ENCODE measurements at regions not wholly inside any gene's neighbourhood (a gene's known extent, or its start where the extent isn't known, plus 50 kb on each side); places are given as distances from the start of the nearest gene placed in this dataset.
A peak's percentile ranks its signal among the peaks of the same experiment; 100 is the strongest.
"Not testable (repeated sequence)": the region's sequence is repeated elsewhere in the genome, so short reads cannot be mapped to it uniquely, and the experiment has no call there.

GRCh38 chr7:53151496-53151895 lies 116.1 kb downstream of the POM121L12 start:
- Histone ChIP-seq H3K9me3 (ENCODE audit: control insufficient read depth, insufficient read depth, low read length) (no peaks in the 10 kb centered on the region), H3K4me1 (ENCODE audit: control insufficient read depth, insufficient read depth, low read length) (no peaks in the 10 kb centered on the region), H3K27me3 (ENCODE audit: control insufficient read depth, insufficient read depth, low read length) (no peaks in the 10 kb centered on the region), H3K4me3 (ENCODE audit: low read depth, low read length) (no peak overlapping the region), H3K9ac (ENCODE audit: low read depth, low read length) (no peak overlapping the region), H3K36me3 (ENCODE audit: control insufficient read depth, insufficient read depth, low read length) (no peaks in the 10 kb centered on the region)

- H3K9me3 ChIP-seq (ENCODE audit: control insufficient read depth, insufficient read depth, low read length); H3K9ac ChIP-seq (ENCODE audit: low read depth, low read length); H3K4me1 ChIP-seq (ENCODE audit: control insufficient read depth, insufficient read depth, low read length); H3K4me3 ChIP-seq (ENCODE audit: low read depth, low read length); H3K36me3 ChIP-seq (ENCODE audit: control insufficient read depth, insufficient read depth, low read length); H3K27me3 ChIP-seq (ENCODE audit: control insufficient read depth, insufficient read depth, low read length): not testable (repeated sequence)
Measured at GRCh38 chr7:53187184-53187583, 151.8 kb downstream of the POM121L12 start.

GRCh38 chr7:53191191-53191695 lies 155.8 kb downstream of the POM121L12 start:
- H3K27me3 ChIP-seq (ENCODE audit: control insufficient read depth, insufficient read depth, low read length), result no peaks in the 10 kb centered on the region
- H3K9me3 ChIP-seq (ENCODE audit: control insufficient read depth, insufficient read depth, low read length), result no peaks in the 10 kb centered on the region

GRCh38 chr7:53191836-53192443 lies 156.5 kb downstream of the POM121L12 start:
- Histone ChIP-seq H3K4me1 (ENCODE audit: control insufficient read depth, insufficient read depth, low read length) (no peaks in the 10 kb centered on the region), H3K9ac (ENCODE audit: low read depth, low read length) (no peak overlapping the region), H3K27me3 (ENCODE audit: control insufficient read depth, insufficient read depth, low read length) (no peaks in the 10 kb centered on the region), H3K36me3 (ENCODE audit: control insufficient read depth, insufficient read depth, low read length) (no peaks in the 10 kb centered on the region), H3K9me3 (ENCODE audit: control insufficient read depth, insufficient read depth, low read length) (no peaks in the 10 kb centered on the region), H3K4me3 (ENCODE audit: low read depth, low read length) (no peak overlapping the region)

More at GRCh38 chr7:53191191-53191695, 155.8 kb downstream of the POM121L12 start:
- no peaks in the 10 kb centered on the region for H3K36me3 ChIP-seq (ENCODE audit: control insufficient read depth, insufficient read depth, low read length)
- H3K4me3 ChIP-seq (ENCODE audit: low read depth, low read length), result no peak overlapping the region
- H3K9ac ChIP-seq (ENCODE audit: low read depth, low read length), result no peak overlapping the region
- no peaks in the 10 kb centered on the region for H3K4me1 ChIP-seq (ENCODE audit: control insufficient read depth, insufficient read depth, low read length)

- H3K36me3 ChIP-seq (ENCODE audit: control insufficient read depth, insufficient read depth, low read length), result no peaks in the 10 kb centered on the region
- no peaks in the 10 kb centered on the region for H3K27me3 ChIP-seq (ENCODE audit: control insufficient read depth, insufficient read depth, low read length)
- no peak overlapping the region for H3K4me3 ChIP-seq (ENCODE audit: low read depth, low read length)
- peaks cover 2% of the 10 kb centered on the region for H3K4me1 ChIP-seq (ENCODE audit: control insufficient read depth, insufficient read depth, low read length)
- H3K9ac ChIP-seq (ENCODE audit: low read depth, low read length), result no peak overlapping the region
- H3K9me3 ChIP-seq (ENCODE audit: control insufficient read depth, insufficient read depth, low read length), result no peaks in the 10 kb centered on the region
Measured at GRCh38 chr7:53205006-53205405, 169.6 kb downstream of the POM121L12 start.

- H3K4me3 ChIP-seq (ENCODE audit: low read depth, low read length), result no peak overlapping the region
- no peaks in the 10 kb centered on the region for H3K27me3 ChIP-seq (ENCODE audit: control insufficient read depth, insufficient read depth, low read length)
- H3K36me3 ChIP-seq (ENCODE audit: control insufficient read depth, insufficient read depth, low read length), result no peaks in the 10 kb centered on the region
- H3K4me1 ChIP-seq (ENCODE audit: control insufficient read depth, insufficient read depth, low read length), result peaks cover 5% of the 10 kb centered on the region
- H3K9me3 ChIP-seq (ENCODE audit: control insufficient read depth, insufficient read depth, low read length), result no peaks in the 10 kb centered on the region
- H3K9ac ChIP-seq (ENCODE audit: low read depth, low read length), result no peak overlapping the region
Measured at GRCh38 chr7:53209129-53209528, 173.7 kb downstream of the POM121L12 start.

GRCh38 chr7:53214463-53214862 lies 179.0 kb downstream of the POM121L12 start:
- Histone ChIP-seq H3K27me3 (ENCODE audit: control insufficient read depth, insufficient read depth, low read length) (peaks cover 12% of the 10 kb centered on the region), H3K9ac (ENCODE audit: low read depth, low read length) (no peak overlapping the region), H3K9me3 (ENCODE audit: control insufficient read depth, insufficient read depth, low read length) (no peaks in the 10 kb centered on the region), H3K4me3 (ENCODE audit: low read depth, low read length) (no peak overlapping the region), H3K36me3 (ENCODE audit: control insufficient read depth, insufficient read depth, low read length) (no peaks in the 10 kb centered on the region), H3K4me1 (ENCODE audit: control insufficient read depth, insufficient read depth, low read length) (peaks cover 5% of the 10 kb centered on the region)

- Histone ChIP-seq H3K27me3 (ENCODE audit: control insufficient read depth, insufficient read depth, low read length) (peaks cover 19% of the 10 kb centered on the region), H3K9me3 (ENCODE audit: control insufficient read depth, insufficient read depth, low read length) (no peaks in the 10 kb centered on the region), H3K4me1 (ENCODE audit: control insufficient read depth, insufficient read depth, low read length) (no peaks in the 10 kb centered on the region), H3K9ac (ENCODE audit: low read depth, low read length) (peak overlapping the region; percentile 47), H3K4me3 (ENCODE audit: low read depth, low read length) (peak overlapping the region; percentile 66), H3K36me3 (ENCODE audit: control insufficient read depth, insufficient read depth, low read length) (no peaks in the 10 kb centered on the region)
Measured at GRCh38 chr7:53218730-53219504, 183.5 kb downstream of the POM121L12 start.

- Histone ChIP-seq H3K27me3 (ENCODE audit: control insufficient read depth, insufficient read depth, low read length) (no peaks in the 10 kb centered on the region), H3K4me3 (ENCODE audit: low read depth, low read length) (no peak overlapping the region), H3K36me3 (ENCODE audit: control insufficient read depth, insufficient read depth, low read length) (no peaks in the 10 kb centered on the region), H3K9me3 (ENCODE audit: control insufficient read depth, insufficient read depth, low read length) (no peaks in the 10 kb centered on the region), H3K9ac (ENCODE audit: low read depth, low read length) (no peak overlapping the region), H3K4me1 (ENCODE audit: control insufficient read depth, insufficient read depth, low read length) (no peaks in the 10 kb centered on the region)
Measured at GRCh38 chr7:53229202-53229601, 193.8 kb downstream of the POM121L12 start.

GRCh38 chr7:53237344-53237913 lies 202.0 kb downstream of the POM121L12 start:
- Histone ChIP-seq H3K4me3 (ENCODE audit: low read depth, low read length) (no peak overlapping the region), H3K9me3 (ENCODE audit: control insufficient read depth, insufficient read depth, low read length) (no peaks in the 10 kb centered on the region), H3K36me3 (ENCODE audit: control insufficient read depth, insufficient read depth, low read length) (no peaks in the 10 kb centered on the region), H3K27me3 (ENCODE audit: control insufficient read depth, insufficient read depth, low read length) (no peaks in the 10 kb centered on the region), H3K9ac (ENCODE audit: low read depth, low read length) (no peak overlapping the region), H3K4me1 (ENCODE audit: control insufficient read depth, insufficient read depth, low read length) (no peaks in the 10 kb centered on the region)

- Histone ChIP-seq H3K9ac (ENCODE audit: low read depth, low read length) (no peak overlapping the region), H3K27me3 (ENCODE audit: control insufficient read depth, insufficient read depth, low read length) (no peaks in the 10 kb centered on the region), H3K36me3 (ENCODE audit: control insufficient read depth, insufficient read depth, low read length) (no peaks in the 10 kb centered on the region), H3K4me1 (ENCODE audit: control insufficient read depth, insufficient read depth, low read length) (no peaks in the 10 kb centered on the region), H3K4me3 (ENCODE audit: low read depth, low read length) (no peak overlapping the region), H3K9me3 (ENCODE audit: control insufficient read depth, insufficient read depth, low read length) (no peaks in the 10 kb centered on the region)
Measured at GRCh38 chr7:53238021-53238605, 202.7 kb downstream of the POM121L12 start.

Measured in iPS-15b (cell line).